H1 (cell line): ENCODE measurements at regions not wholly inside any gene's neighbourhood (a gene's known extent, or its start where the extent isn't known, plus 50 kb on each side); places are given as distances from the start of the nearest gene placed in this dataset.

Experiments used
- CTCF ChIA-PET: fragments of 300-600 bp; sonication (Branson Sonifier 250); formaldehyde crosslinking; loops from one replicate; lab custom pipeline; 2021; ENCODE audit not compliant: partially characterized antibody; lab: Charles Lee
- POLR2A ChIA-PET: fragments of 300-600 bp; sonication (Branson Sonifier 250); formaldehyde crosslinking; loops from one replicate; lab custom pipeline; 2021; ENCODE audit warnings: inconsistent platforms; ENCODE audit not compliant: partially characterized antibody; lab: Charles Lee
- DNase-seq, 2 experiments: peaks; one replicate each; pipeline versions ENCODE4 v3.0.0 to v3.0.0-alpha.2; 2010 to 2022; ENCODE audit warnings: low spot score in 2 of 2, low read depth in 1 of 2, mixed read lengths in 1 of 2
- FAIRE-seq: peaks from 2 replicates; lab custom pipeline; 2011; peaks lifted over from hg19 to GRCh38; lab: Jason Lieb, UNC
- H2AFZ ChIP-seq: 2 replicates; pipeline ENCODE4 v1.8.1; 2012; ENCODE audit warnings: low read length, inconsistent platforms
- H2AK5ac ChIP-seq: 2 replicates; pipeline ENCODE4 v1.6.1; 2013; ENCODE audit warnings: low read depth, low read length
- H2BK120ac ChIP-seq: replicated peaks from 2 replicates; pipeline ENCODE3; 2013; ENCODE audit warnings: low read depth, low read length, inconsistent platforms
- H2BK12ac ChIP-seq: 2 replicates; pipeline ENCODE4 v1.6.1; 2013; ENCODE audit warnings: low read depth, low read length
- H2BK15ac ChIP-seq: 2 replicates; pipeline ENCODE4 v1.6.1; 2013; ENCODE audit warnings: low read length
- H2BK20ac ChIP-seq: 2 replicates; pipeline ENCODE4 v1.6.1; 2013; ENCODE audit warnings: low read length
- H2BK5ac ChIP-seq: 2 replicates; pipeline ENCODE4 v1.6.1; 2013; ENCODE audit warnings: low read depth, low read length
- H3K14ac ChIP-seq: 2 replicates; pipeline ENCODE4 v1.6.1; 2013; ENCODE audit warnings: inconsistent platforms; ENCODE audit not compliant: insufficient read length
- H3K18ac ChIP-seq: 2 replicates; pipeline ENCODE4 v1.6.1; 2013; ENCODE audit warnings: low read length; ENCODE audit errors: extremely low read depth
- H3K23ac ChIP-seq: 2 replicates; pipeline ENCODE4 v1.6.1; 2013; ENCODE audit warnings: inconsistent platforms; ENCODE audit not compliant: insufficient read length
- H3K23me2 ChIP-seq: 2 replicates; pipeline ENCODE4 v1.6.1; 2013; ENCODE audit warnings: low read depth, low read length
- H3K27ac ChIP-seq: 2 replicates; pipeline ENCODE4 v1.6.1; 2011; ENCODE audit warnings: low read depth, low read length, inconsistent platforms
- H3K27me3 ChIP-seq, 4 experiments: replicated peaks in 1 of 4; 1 replicate in 1 of 4; 2 replicates in 3 of 4; pipeline versions ENCODE4 v1.6.1 to v1.8.1; 2011 to 2013; ENCODE audit warnings: low read length in 3 of 4, mild to moderate bottlenecking in 3 of 4, inconsistent platforms in 2 of 4, mixed read lengths in 2 of 4, moderate library complexity in 1 of 4; ENCODE audit not compliant: control insufficient read depth in 3 of 4, insufficient read depth in 3 of 4; ENCODE audit errors: extremely low read depth in 1 of 4
- H3K36me3 ChIP-seq, 4 experiments: 2 replicates each; pipeline versions ENCODE4 v1.6.1 to v1.8.1; 2011 to 2013; ENCODE audit warnings: mild to moderate bottlenecking in 4 of 4, low read length in 3 of 4, moderate library complexity in 2 of 4, control low read depth in 1 of 4, inconsistent platforms in 1 of 4; ENCODE audit not compliant: insufficient read depth in 4 of 4, control insufficient read depth in 2 of 4
- H3K4ac ChIP-seq: replicated peaks from 2 replicates; pipeline ENCODE3; 2013; ENCODE audit warnings: low read length, low read depth, mixed read lengths, inconsistent platforms; ENCODE audit not compliant: insufficient read length
- H3K4me1 ChIP-seq, 4 experiments: replicated peaks in 1 of 4; 1 replicate in 1 of 4; 2 replicates in 3 of 4; pipeline versions ENCODE4 v1.6.1 to v1.8.1; 2011 to 2013; ENCODE audit warnings: low read length in 3 of 4, inconsistent platforms in 2 of 4, mixed read lengths in 1 of 4; ENCODE audit not compliant: insufficient read depth in 4 of 4, control insufficient read depth in 3 of 4
- H3K4me2 ChIP-seq, 2 experiments: 2 replicates each; pipeline versions ENCODE4 v1.6.1 to v1.8.1; 2011 to 2013; ENCODE audit warnings: low read depth in 2 of 2, low read length in 2 of 2, control low read depth in 1 of 2, inconsistent platforms in 1 of 2, mild to moderate bottlenecking in 1 of 2; ENCODE audit not compliant: insufficient read depth in 1 of 2
- H3K4me3 ChIP-seq, 4 experiments: fragments of 200-600, 300-600 bp in 1 of 4; sonication (generic), shearing (Covaris generic), sonication (Bioruptor Twin) in 1 of 4; 2 replicates each; pipeline versions ENCODE4 v1.5.1 to v1.8.1; 2011 to 2016; ENCODE audit warnings: low read length in 4 of 4, low read depth in 3 of 4, control low read depth in 2 of 4, inconsistent platforms in 2 of 4, mild to moderate bottlenecking in 2 of 4, mixed read lengths in 1 of 4, moderate library complexity in 1 of 4; ENCODE audit not compliant: insufficient read depth in 2 of 4; ENCODE audit errors: extremely low read depth in 1 of 4
- H3K56ac ChIP-seq: replicated peaks from 2 replicates; pipeline ENCODE3; 2013; ENCODE audit warnings: low read depth, mild to moderate bottlenecking, mixed read lengths, low read length, inconsistent platforms; ENCODE audit not compliant: insufficient read length
- H3K79me1 ChIP-seq: 2 replicates; pipeline ENCODE4 v1.6.1; 2013; ENCODE audit warnings: low read depth, low read length, control low read depth
- H3K79me2 ChIP-seq, 2 experiments: 2 replicates each; pipeline versions ENCODE4 v1.6.1 to v1.8.1; 2012 to 2013; ENCODE audit warnings: low read length in 2 of 2, mild to moderate bottlenecking in 2 of 2, inconsistent platforms in 1 of 2; ENCODE audit not compliant: insufficient read depth in 2 of 2, control insufficient read depth in 1 of 2
- H3K9ac ChIP-seq, 4 experiments: replicated peaks in 1 of 4; 1 replicate in 1 of 4; 2 replicates in 3 of 4; pipeline versions ENCODE4 v1.6.1 to v1.8.1; 2011 to 2013; ENCODE audit warnings: low read depth in 3 of 4, low read length in 3 of 4, control low read depth in 2 of 4, mild to moderate bottlenecking in 2 of 4, moderate library complexity in 2 of 4, inconsistent platforms in 1 of 4; ENCODE audit errors: extremely low read depth in 1 of 4
- H3K9me3 ChIP-seq, 2 experiments: 2 replicates each; pipeline versions ENCODE4 v1.6.1 to v1.8.1; 2012 to 2013; ENCODE audit warnings: mild to moderate bottlenecking in 2 of 2, moderate library complexity in 2 of 2, control low read depth in 1 of 2, inconsistent platforms in 1 of 2, low read depth in 1 of 2, low read length in 1 of 2, mixed read lengths in 1 of 2; ENCODE audit not compliant: insufficient read depth in 2 of 2
- H4K20me1 ChIP-seq, 2 experiments: replicated peaks in 1 of 2; 2 replicates each; pipeline versions ENCODE3 to v1.8.1; 2011 to 2013; ENCODE audit warnings: inconsistent platforms in 2 of 2, low read length in 2 of 2, mild to moderate bottlenecking in 1 of 2; ENCODE audit not compliant: insufficient read depth in 2 of 2, control insufficient read depth in 1 of 2
- H4K5ac ChIP-seq: 2 replicates; pipeline ENCODE4 v1.6.1; 2013; ENCODE audit warnings: low read length, low read depth, mixed read lengths, inconsistent platforms; ENCODE audit not compliant: insufficient read length
- H4K8ac ChIP-seq: 2 replicates; pipeline ENCODE4 v1.8.0; 2013; ENCODE audit warnings: mild to moderate bottlenecking, moderate library complexity, low read length, inconsistent platforms; ENCODE audit not compliant: insufficient read depth; ENCODE audit errors: extremely low read depth
- H4K91ac ChIP-seq: replicated peaks from 2 replicates; pipeline ENCODE3; 2013; ENCODE audit warnings: low read length, mixed read lengths, inconsistent platforms; ENCODE audit not compliant: insufficient read length
- HDAC6 ChIP-seq: IDR thresholded peaks from one replicate; pipeline ENCODE4 v1.7.1; 2012; ENCODE audit warnings: low read depth, mild to moderate bottlenecking, inconsistent platforms, low read length, moderate library complexity
- SRF ChIP-seq: IDR thresholded peaks from 2 replicates; pipeline ENCODE4 v1.6.1; 2011; ENCODE audit warnings: mild to moderate bottlenecking, low read depth, low read length, moderate library complexity

GRCh38 chr1:101128846-101129245 is 103.3 kb upstream of the DPH5 start:
- FAIRE-seq, result no peak

More at GRCh38 chr1:101128846-101129245, 103.3 kb upstream of the DPH5 start:
- no peak overlapping the region for H3K4me2 ChIP-seq
- no peaks in the 10 kb centered on the region for H3K9me3 ChIP-seq
- no peak overlapping the region for H3K4ac ChIP-seq
- H2BK15ac ChIP-seq, result no peak overlapping the region
- ChIA-PET POLR2A (no interaction called here), CTCF (interaction anchor here (1.0 to 1.2 kb wide), 2 partner anchors 160 to 184 kb away, joined by 3 to 4 read pairs; no protein-coding TSS in a partner anchor)
- no peak overlapping the region for H3K18ac ChIP-seq
- no peaks in the 10 kb centered on the region for H3K36me3 ChIP-seq
- H3K4me1 ChIP-seq, result peaks cover 0 to 4% (median 3%) of the 10 kb centered on the region in 4 experiments; a peak in 3 of 7 replicates
- no peaks in the 10 kb centered on the region for H3K79me1 ChIP-seq
- no peak overlapping the region for H2AFZ ChIP-seq
- no peak overlapping the region for H2BK20ac ChIP-seq
- H3K56ac ChIP-seq, result no peak overlapping the region
- H2BK5ac ChIP-seq, result no peak overlapping the region
- no peak overlapping the region for H2BK120ac ChIP-seq
- no peak overlapping the region for H4K91ac ChIP-seq
- no peak overlapping the region for H3K23ac ChIP-seq
- no peak overlapping the region for H4K5ac ChIP-seq
- H3K4me3 ChIP-seq, result no peak overlapping the region
- no peak overlapping the region for H3K14ac ChIP-seq
- TF ChIP-seq HDAC6 (no peak), SRF (no peak)
- H3K79me2 ChIP-seq, result no peaks in the 10 kb centered on the region
- no peak overlapping the region for H2AK5ac ChIP-seq
- no peak overlapping the region for H4K8ac ChIP-seq
- peaks cover 2% of the 10 kb centered on the region; the same call in 1 of the 2 replicates for H3K23me2 ChIP-seq
- H2BK12ac ChIP-seq, result no peak overlapping the region
- H3K9ac ChIP-seq, result no peak overlapping the region
- H3K27me3 ChIP-seq, result no peaks in the 10 kb centered on the region
- DNase-seq, result no peak
- H4K20me1 ChIP-seq, result no peaks in the 10 kb centered on the region
- no peak overlapping the region for H3K27ac ChIP-seq
